ENCODE measurements at regions not wholly inside any gene's neighbourhood (a gene's known extent, or its start where the extent isn't known, plus 50 kb on each side); places are given as distances from the start of the nearest gene placed in this dataset.
"Not testable (repeated sequence)": the region's sequence is repeated elsewhere in the genome, so short reads cannot be mapped to it uniquely, and the experiment has no call there.

- no peak for DNase-seq
Measured at GRCh38 chr4:157775971-157776370, 396.9 kb downstream of the GASK1B start.

GRCh38 chr4:157772907-157773306 lies 399.9 kb downstream of the GASK1B start:
- no peak for DNase-seq

- no peak for DNase-seq
Measured at GRCh38 chr4:157768419-157768818, 404.4 kb downstream of the GASK1B start.

DNA sequence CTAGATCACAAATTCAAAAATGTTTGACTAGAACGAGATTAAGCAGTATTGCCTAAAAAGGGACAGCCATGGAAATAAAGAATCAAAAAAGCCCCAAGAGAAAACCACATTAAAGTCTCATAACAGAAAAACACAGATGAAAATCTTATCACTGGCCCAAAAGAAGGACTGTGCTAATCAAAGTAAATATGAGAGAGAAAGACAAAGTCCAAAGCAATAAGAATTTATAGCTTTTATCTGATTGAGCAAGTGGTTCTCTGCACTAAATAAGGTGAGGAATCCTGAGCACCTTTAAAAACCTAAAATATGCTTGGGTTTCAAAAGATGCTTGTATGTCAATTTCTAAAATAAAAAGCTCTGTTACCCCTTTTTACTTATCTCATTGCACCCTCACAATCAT lies 409.3 kb downstream of the GASK1B start:
- DNase-seq = no peak

- DNase-seq = no peak
Measured at GRCh38 chr4:157754410-157754809, 418.4 kb downstream of the GASK1B start.

GRCh38 chr4:157751631-157752030 lies 421.2 kb downstream of the GASK1B start:
- DNase-seq = no peak

GRCh38 chr4:157741642-157742041 lies 431.2 kb downstream of the GASK1B start:
- DNase-seq = no peak

DNA sequence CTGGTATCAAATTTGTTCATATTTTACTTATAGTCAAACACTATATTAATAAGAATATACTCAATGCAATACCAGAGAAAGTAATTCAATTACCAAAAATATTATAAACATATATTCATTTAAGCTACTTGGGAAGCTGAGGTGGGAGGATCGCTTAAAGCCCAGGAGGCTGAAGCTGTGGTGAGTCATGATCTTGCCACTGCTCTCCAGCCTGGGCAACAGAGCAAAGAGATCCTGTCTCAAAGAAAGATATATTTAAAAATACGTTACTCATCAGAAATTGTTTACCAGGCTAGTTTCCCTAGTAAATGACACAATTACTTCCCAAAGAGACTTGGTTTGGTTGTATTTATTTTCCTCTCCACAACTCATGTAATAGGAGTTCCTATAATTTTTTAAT lies 433.6 kb downstream of the GASK1B start:
- no peak for DNase-seq

GRCh38 chr4:157728215-157728614 lies 444.6 kb downstream of the GASK1B start:
- DNase-seq = no peak

GRCh38 chr4:157727163-157727562 lies 445.7 kb downstream of the GASK1B start:
- no peak for DNase-seq

DNA sequence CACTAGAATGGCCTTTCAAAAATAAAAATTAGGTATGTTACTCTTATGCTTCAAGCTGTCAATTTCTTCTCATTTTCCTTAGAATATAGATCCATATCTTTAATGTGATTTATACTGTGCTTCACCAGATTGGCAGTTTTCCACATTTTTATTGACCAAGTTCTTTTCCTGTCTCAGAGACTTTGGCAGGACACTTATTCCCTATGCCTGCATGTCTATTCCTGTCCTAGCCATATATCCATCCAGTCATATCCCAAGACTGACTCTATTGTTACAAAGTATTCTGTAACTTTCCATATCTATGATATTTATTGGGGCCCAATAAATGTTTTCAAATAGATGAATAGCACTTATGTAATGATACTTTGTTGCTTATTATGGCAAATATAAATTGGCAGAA lies 450.7 kb downstream of the GASK1B start:
- no peak for DNase-seq

GRCh38 chr4:157713342-157713741 lies 459.5 kb downstream of the GASK1B start:
- DNase-seq = no peak

DNA sequence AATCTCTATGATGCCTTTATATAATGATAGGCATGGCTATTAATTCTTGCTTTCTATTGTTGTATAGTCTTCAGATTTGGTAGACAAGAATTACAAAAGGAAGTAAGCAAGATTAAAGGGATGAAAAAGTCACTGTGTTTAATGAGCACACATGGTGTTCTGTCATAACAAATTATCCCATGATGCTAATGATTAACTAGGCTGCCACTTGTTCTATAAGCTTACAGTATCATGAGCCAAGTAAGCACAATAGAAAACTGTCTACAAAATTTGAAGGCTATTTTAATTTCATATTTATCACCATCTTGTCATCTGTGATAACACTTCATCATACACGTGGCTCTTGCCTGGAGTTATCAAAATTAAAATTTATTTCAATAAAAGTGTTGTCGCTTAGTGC lies 466.7 kb downstream of the GASK1B start:
- DNase-seq = peak; percentile 42

GRCh38 chr4:157702831-157703230 lies 470.0 kb downstream of the GASK1B start:
- DNase-seq = peak; percentile 26

DNA sequence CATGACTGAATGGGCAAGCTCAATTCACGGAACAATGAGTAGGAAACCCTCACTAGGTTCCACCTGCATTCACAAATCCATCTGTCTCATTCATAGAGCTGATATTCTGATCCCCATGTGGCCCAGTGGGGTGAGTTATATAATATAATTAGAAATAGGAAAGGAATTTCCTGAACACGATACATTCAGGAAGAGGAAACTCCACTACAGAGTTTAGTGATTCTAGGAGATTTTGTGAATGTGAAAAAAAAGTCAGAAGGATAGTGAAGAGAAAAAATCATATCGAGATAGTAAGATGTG lies 471.2 kb downstream of the GASK1B start:
- DNase-seq = no peak

DNA sequence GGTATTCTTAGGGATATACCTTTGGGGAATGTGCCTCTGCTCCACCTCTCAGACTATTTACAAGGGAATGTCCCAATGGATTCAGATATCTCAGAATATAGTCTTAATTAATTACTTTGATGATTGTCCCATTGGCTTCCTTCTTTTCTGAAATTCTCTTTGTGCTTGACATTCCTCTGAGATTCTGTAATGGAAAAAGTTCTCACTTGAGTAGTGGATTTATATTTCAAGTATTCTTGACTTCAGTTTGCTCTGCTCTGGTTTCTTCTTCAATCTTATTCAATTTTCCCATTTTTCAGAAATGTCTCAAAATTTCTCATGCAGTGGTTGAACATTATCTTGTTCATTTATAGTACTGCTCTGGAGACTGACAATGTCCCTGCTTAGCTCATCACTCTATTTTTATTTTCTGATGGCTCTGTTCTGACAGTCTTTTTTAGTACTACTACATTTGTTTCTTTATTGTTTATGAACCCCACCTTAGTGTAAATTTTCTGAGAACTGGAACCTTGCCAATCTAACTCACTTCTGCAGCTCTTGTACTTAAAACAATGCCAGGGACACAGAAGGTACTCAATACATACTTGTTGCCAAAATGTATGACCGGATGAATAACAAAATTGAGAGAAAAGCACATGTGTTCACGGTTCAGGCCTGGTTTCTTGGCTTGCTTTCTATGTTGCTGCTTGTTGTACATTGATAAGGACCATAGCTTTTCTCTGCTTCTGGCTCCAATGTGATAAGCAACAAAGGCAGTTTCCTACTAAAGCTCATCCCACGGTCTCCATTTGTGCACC lies 471.7 kb downstream of the GASK1B start:
- DNase-seq = peak; percentile 9

DNA sequence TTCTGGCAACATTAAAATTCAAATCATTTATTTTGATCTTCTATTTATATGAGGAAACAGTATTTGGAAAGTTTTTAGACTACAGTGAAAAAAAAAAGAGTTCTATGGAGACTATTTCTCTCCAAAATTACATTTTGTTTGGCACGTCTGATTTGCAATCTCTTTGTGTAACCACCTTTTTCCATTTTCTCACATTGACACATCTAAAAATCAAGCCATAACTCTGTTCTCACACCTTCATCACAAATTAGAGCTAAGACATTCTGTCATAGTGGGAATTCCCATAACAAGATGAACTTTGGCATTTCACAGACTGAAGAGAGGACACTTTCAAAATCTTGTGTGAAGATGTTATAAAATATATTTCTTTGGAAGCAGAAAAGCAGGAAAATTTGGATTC lies 468.9 kb downstream of the GRIA2 start:
- DNase-seq = no peak

GRCh38 chr4:157687971-157688370 lies 467.4 kb downstream of the GRIA2 start:
- DNase-seq = no peak

DNA sequence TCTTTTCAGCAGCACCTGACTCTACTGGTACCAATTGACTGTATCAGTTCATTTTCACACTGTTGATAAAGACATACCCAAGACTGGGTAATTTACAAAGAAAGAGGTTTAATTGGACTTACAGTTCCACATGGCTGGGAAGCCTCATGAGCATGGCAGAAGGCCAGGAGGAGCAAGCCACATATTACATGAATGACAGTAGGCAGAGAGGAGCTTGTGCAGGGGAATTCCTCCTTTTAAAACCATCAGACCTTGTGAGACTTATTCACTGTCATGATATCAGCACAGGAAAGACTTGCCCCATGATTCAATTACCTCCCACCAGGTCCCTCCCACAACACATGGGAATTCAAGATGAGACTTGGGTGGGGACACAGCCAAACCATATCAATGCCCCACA lies 458.8 kb downstream of the GRIA2 start:
- DNase-seq = not testable (repeated sequence)

DNA sequence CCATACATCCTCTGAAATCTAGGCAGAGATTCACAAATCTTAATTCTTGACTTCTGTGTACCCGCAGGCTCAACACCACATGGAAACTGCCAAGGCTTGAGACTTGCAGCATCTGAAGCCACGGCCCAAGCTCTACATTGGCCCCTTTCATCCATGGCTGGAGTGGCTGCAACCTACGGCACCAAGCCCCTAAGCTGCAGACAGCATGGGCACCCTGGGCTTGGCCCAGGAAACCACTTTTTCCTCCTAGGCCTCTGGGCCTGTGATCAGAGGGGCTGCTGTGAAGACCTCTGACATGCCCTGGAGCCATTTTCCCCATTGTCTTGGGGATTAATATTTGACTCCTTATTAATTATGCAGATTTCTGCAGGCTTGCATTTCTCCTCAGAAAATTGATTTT lies 457.9 kb downstream of the GRIA2 start:
- DNase-seq = no peak

DNA sequence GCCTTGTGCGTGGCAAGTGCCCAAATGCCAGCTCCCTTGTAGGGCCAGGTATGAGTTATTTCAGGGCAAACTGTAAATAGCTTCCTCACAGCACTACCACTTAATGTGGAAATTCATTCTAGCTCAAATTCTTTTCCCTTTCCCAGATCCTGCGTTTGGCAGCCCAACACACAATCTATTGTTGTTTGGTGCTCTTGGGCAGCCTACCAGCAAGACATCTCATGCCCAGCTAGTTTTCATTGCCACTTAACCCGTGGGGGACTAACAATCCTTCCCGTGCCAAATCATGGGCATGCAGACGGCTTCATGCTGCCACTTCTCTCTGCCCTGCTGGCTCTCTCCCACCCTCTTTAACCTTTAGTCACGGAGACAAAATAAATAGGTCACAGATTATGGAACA lies 454.2 kb downstream of the GRIA2 start:
- DNase-seq = no peak

DNA sequence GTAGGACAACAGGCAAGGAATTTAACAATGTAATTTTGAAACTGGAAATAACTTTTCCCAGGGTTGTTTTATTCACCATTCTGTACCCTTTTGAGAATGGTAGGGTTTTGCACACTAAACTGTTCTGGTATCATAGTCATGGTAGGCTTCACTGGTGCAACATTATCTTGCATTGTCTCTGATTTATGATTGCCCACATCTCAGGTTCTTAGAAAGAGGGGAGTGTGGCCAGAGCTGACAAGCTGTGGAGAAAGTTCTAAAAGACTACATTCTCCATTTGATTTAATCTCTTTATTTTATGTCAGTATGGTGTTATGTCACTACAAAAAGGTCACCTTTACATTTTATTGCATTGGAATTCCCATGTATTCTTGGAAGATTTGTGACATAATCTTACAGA lies 447.3 kb downstream of the GRIA2 start:
- DNase-seq = no peak

DNA sequence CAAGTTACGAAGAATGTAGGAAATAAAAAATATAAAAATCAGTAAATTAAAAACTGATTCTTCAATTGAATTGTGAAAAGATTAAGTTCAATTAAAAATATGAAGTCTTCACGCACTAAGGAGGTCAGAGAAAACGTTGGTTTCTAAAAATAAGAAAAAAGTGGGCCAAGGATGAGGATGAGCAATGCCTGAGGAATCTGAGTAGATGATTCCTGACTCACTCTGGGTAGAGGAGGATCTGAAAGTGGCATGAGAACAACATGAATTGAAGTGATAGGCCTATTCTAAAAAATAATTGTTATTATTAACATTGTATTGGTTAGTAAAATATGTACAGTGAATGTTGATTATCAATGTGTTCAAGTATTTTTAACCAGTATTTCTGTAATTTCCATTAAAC lies 444.2 kb downstream of the GRIA2 start:
- no peak for DNase-seq

- no peak for DNase-seq
Measured at GRCh38 chr4:157655096-157655809, 434.7 kb downstream of the GRIA2 start.

DNA sequence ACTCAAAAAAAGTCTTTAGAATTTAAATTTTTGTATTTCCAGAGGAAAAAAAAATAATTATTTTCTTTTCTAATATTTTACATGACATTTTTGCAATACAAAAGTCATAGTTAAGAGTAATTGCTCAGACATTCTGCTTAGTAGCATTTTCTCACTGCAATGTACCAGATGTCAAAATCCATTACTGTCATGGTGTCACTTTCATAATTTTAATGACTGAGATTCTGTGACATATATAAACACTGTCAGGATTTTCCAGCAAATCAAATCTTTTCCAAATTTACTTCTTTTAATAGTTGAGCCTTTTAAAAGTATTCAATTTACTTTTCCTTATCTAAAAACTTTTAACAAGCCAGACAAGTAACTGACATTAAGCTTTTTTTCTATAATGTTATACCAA lies 422.7 kb downstream of the GRIA2 start:
- no peak for DNase-seq

All from retina (tissue), 1 donor.